Urothelium cell line (cell line): ENCODE measurements at regions not wholly inside any gene's neighbourhood (a gene's known extent, or its start where the extent isn't known, plus 50 kb on each side); places are given as distances from the start of the nearest gene placed in this dataset.

Experiments used
- DNase-seq: peaks from one replicate; pipeline ENCODE4 v3.0.0; 2011; ENCODE audit warnings: low spot score, mixed read lengths
- FAIRE-seq: peaks from 2 replicates; lab custom pipeline; 2011; peaks lifted over from hg19 to GRCh38; lab: Jason Lieb, UNC

DNA sequence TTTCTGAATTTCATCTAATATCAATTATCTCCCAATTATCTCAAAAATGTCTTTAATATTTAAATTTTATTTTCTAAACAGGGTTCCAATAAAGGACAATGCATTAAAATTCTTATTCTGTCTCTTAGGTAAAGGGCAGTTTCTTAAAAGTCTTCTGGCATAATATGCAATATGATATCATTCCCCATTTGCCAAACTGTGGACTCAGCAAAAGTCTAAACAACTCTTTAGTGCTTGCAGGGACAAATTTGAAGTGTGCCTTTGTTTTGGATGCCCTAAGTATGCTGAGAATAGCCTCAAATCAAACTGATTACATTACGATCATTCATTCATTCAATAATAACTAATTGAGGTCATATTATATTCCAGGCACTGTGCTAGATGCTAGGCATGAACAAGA, 281.0 kb upstream of the KIRREL3 start:
- DNase-seq (no peak), FAIRE-seq (no peak)

DNA sequence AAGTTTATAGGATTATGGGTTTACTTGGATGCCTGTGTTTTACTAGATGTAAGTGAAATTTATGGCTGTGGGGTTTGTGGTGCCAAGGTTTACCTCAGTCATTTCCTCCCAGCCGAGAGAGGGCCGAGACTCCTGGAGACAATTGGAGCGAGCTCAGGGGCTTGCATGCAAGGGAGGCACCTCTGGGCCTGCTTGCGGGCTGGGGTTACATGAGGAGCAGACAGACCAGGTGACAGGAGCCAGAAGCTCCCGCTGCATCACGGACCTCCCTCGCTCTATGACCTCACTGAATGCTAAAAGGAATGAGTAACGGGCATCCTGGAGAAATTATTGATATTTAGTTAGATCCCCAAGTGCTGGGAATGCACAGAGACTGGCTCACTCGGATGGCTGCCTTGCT, 275.2 kb upstream of the KIRREL3 start:
- DNase-seq = peak; percentile 62
- no peak for FAIRE-seq

GRCh38 chr11:127274328-127274676, 273.7 kb upstream of the KIRREL3 start:
- DNase-seq = peak; percentile 45
- FAIRE-seq = no peak

GRCh38 chr11:127273593-127274327, 273.2 kb upstream of the KIRREL3 start:
- DNase-seq (no peak), FAIRE-seq (no peak)

- FAIRE-seq = no peak
- DNase-seq = no peak
Measured at GRCh38 chr11:127270851-127271250, 270.3 kb upstream of the KIRREL3 start.

GRCh38 chr11:127269911-127270310, 269.3 kb upstream of the KIRREL3 start:
- DNase-seq (no peak), FAIRE-seq (no peak)

GRCh38 chr11:127268932-127269331, 268.4 kb upstream of the KIRREL3 start:
- FAIRE-seq (no peak), DNase-seq (no peak)

DNA sequence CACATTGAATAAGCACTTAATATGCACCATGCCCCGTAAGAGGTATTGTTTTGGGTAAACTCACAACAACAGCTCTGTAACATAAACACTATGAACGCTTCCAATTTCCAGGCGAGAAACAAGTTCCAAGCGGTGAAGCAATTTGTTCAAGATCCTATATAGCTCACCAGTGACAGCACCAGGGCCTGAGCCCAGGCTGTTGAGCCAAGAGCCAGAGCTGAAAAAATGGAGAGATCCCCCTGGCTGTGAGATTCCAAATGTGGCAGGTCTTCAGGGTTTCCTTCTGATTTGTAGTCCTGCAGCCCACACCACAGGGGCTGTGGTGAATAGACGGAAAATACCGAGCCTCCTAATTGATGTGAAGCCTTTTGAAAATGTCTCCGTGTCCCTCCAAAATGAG, 268.0 kb upstream of the KIRREL3 start:
- DNase-seq = no peak
- no peak for FAIRE-seq

DNA sequence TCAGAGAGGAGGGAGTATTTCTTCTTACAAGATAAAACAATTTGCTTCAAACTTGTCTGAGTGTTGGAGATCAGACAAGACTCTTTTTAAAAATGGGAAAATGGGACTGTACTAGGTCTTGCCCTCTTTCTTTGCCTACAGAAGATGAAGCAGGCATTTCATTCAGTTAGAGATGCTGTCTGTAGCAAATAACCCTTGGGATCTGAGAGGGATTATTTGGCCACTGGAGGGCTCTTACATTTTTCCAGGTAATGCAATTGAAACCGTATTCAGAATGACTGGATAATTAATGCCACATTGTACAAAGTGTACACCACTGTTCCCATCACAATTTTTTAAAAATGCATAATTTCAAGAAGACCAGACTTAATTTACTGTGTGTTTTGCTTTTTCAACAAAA, 258.5 kb upstream of the KIRREL3 start:
- no peak for DNase-seq
- FAIRE-seq = no peak

DNA sequence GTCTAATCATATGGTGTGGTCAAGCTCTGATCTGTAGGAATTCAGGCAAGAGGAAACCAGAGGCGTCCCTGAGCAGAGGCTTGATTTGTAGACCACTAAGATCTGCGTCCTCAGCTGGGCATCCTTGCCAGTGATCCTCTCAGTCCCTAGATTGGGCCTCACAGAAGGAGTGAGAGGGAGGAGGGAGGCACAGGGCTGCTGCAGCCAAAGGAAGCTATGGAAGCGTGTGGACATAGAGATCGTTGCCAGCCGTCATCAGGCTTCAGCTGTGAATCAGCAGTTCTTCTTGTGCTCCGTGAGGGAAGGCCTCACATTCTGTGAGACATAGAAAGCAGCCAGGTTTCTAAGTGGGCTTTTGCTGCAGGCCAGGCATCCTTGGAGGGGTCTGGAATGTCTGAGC, 254.6 kb upstream of the KIRREL3 start:
- FAIRE-seq = no peak
- no peak for DNase-seq

GRCh38 chr11:127252321-127252720, 251.8 kb upstream of the KIRREL3 start:
- no peak for FAIRE-seq

DNA sequence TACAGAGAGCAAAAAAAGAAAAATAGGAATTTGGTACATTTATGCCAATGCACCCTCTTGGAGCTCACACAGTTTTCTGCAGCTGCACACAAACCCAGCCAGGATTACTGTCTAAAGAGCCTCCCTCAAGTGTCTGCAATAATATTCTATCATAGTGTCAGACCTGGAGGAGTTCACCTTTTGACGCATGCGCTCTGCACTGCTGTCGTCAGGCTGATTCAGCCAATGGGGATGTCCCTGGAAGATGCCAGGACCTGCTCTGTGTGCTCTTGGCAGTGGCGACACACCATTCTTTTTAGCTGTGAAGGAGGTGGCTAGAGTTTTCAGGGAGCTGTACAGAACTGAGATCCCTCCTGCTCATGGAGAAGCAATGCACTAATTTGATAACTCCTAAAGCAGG, 249.0 kb upstream of the KIRREL3 start:
- DNase-seq (no peak), FAIRE-seq (no peak)

More at GRCh38 chr11:127252321-127252720, 251.8 kb upstream of the KIRREL3 start:
- DNase-seq = no peak

GRCh38 chr11:127248476-127248875, 247.9 kb upstream of the KIRREL3 start:
- no peak for DNase-seq
- no peak for FAIRE-seq

GRCh38 chr11:127247261-127247851, 246.8 kb upstream of the KIRREL3 start:
- DNase-seq (no peak), FAIRE-seq (no peak)

GRCh38 chr11:127242676-127243075, 242.1 kb upstream of the KIRREL3 start:
- FAIRE-seq (no peak), DNase-seq (no peak)

DNA sequence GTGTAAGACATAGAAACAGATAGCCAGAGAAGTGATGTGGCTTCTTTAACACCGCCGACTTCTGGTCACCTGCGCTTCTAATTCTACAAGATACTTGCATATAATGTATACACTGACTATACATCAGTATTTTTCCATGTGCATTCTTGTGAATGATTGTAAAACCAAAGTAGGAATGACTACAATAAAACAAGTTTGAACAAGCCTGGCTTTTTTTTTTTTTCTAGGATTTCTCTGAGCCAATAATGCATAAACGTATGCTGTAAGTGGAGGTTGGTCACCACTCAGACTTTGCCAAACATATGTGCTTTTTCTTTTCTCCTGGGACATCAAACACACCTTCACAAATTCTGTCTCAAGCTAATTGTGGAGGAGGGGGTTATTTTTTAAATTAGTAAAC, 237.8 kb upstream of the KIRREL3 start:
- FAIRE-seq (no peak), DNase-seq (no peak)

DNA sequence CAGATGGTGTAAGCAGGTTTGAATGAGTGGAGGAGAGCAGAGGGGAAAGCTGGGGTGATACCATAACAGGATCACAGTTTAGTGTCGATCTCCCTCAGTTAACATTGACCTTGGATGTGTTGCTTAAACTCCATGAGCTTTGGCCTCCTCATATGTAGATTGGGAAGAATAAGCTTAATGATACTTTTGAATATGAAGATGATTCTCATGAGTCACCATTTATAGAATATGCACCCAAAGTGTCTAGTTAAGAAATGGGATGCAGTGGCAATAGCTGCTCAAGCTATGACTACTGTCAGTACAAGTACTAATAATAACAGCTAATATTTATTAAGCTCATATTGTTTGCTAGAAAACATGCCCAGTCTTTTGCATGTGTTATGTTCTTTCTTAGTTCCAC, 236.2 kb upstream of the KIRREL3 start:
- FAIRE-seq = no peak
- DNase-seq = no peak

GRCh38 chr11:127233998-127234397, 233.4 kb upstream of the KIRREL3 start:
- peak; percentile 2 for DNase-seq
- FAIRE-seq = no peak

DNA sequence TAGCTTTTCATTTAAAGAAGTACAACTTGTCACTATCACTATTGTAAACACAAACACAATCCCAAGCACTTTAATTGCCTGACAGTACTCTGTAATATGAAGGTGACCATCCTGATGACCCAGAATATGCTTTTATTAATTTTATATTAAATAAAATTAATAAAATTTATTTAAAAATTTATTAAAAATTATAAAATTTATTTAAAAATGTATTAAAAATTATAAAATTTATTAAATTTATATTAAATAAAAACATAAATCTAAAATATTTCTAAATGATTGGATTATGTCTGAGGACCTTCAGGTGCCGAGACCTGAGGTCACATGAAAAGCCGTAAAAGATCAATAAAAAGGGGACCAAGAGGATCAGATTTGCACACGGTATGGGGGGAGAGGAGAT, 229.8 kb upstream of the KIRREL3 start:
- DNase-seq = no peak
- FAIRE-seq = no peak

DNA sequence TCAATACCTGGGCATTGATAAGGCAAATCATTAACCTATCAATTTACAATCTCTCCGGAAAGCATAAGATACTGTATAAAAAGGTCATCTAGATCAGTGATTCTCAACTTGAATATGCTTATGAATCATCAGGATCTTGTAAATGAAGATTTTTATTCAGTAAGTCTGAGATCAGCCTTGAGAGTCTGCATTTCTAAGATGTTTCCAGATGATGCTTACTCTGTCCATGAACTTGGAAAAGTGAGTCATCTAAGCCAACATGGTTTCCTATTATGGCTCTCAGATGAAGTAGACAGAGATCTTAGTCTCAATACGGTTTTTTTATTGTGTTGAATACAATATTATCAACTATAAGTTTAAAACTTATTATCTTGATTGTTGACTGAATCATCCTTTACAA, 226.4 kb upstream of the KIRREL3 start:
- DNase-seq (no peak), FAIRE-seq (no peak)

DNA sequence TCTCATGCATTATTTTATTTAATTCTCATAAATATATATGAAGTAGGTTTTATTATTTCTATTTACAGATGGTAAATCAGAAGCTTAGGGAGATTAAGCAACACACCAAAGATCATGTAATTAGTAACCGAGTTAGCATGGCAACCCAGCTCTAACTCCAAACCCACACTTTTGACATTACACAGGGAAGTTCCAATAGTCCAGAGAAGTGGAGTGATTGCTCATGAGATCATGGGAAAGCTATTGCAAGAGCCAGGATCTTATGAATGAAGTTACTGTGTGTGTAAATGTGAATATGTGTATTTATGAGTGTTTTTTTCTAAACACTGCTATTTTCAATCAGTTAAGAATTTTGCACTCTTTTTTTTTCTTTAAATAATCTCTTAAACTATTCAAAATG, 225.8 kb upstream of the KIRREL3 start:
- no peak for DNase-seq
- no peak for FAIRE-seq

DNA sequence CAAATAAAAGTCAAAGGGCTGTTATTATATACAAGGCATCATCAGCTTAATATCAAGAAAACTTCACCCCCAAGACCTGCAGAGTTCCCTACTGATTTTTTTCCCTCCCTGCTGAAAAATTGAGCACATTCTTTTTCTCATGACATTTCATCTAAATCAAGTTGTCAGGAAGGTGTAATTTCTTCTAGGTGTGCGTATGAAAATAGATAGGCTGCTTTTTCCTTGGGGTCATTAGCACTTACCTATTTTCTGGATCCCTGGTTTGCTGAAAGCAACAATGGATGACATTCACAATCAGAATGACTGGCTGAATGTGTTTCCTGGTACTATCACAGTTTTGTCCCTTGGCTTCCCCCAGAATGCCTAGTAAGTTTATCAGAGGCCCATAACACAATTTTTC, 225.0 kb upstream of the KIRREL3 start:
- no peak for DNase-seq
- no peak for FAIRE-seq

DNA sequence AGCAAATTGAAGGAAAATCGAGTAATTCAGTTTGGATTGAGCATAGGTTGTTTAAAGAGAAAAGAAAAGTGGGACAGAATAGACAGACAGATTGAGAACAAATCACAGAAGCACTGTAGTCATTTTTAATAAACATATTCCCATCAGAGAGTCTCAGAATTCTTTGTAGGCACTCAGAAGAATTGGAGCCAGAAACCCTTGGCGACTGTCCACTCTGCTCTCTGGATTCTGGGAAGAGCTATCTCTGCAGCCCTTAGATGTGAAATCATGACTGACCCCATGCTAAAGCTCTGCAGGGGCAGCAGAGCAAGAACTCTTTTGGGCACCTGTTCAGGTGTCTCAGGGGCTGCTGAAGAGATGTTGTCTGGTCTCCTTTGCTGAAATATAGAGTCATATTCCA, 223.7 kb upstream of the KIRREL3 start:
- FAIRE-seq = no peak
- no peak for DNase-seq
